ENCODE measurements at regions not wholly inside any gene's neighbourhood (a gene's known extent, or its start where the extent isn't known, plus 50 kb on each side); places are given as distances from the start of the nearest gene placed in this dataset.

DNA sequence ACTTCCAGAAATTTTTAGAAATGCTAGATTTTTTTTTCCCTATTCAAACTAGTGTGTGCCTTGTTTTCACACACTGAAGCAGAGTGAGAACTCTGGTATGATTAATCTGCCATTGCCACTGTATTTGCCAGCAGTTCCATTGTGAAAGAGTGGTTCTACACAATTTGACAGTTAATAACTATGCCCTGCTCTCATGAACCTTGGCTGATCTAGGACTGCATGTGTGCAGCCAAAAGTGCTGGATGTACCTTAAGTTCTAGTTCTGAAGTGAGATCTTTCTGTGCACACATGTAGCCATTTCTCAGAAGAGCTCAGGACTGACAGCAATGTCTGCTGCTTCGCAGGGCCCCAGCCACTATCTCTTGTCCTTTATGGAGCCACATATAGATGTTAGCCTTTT lies 328.2 kb upstream of the SPRY2 start:
- Mint-ChIP-seq H3K9me3 (ENCODE audit: unreplicated experiment) (peaks cover 8% of the 10 kb centered on the region), H3K4me1 (ENCODE audit: insufficient read depth, unreplicated experiment) (no peaks in the 10 kb centered on the region), H3K27me3 (ENCODE audit: insufficient read depth, unreplicated experiment) (no peaks in the 10 kb centered on the region), H3K4me3 (ENCODE audit: unreplicated experiment) (no peak overlapping the region), H3K27ac (ENCODE audit: low read depth, unreplicated experiment) (no peak overlapping the region), H3K36me3 (ENCODE audit: insufficient read depth, unreplicated experiment) (no peaks in the 10 kb centered on the region)
- intact Hi-C loops (cut with micrococcal nuclease), result no loop called here
- DNase-seq (ENCODE audit: unreplicated experiment), result no peak
- CTCF ChIA-PET, result no interaction called here
- TF ChIP-seq, protein P1, sequence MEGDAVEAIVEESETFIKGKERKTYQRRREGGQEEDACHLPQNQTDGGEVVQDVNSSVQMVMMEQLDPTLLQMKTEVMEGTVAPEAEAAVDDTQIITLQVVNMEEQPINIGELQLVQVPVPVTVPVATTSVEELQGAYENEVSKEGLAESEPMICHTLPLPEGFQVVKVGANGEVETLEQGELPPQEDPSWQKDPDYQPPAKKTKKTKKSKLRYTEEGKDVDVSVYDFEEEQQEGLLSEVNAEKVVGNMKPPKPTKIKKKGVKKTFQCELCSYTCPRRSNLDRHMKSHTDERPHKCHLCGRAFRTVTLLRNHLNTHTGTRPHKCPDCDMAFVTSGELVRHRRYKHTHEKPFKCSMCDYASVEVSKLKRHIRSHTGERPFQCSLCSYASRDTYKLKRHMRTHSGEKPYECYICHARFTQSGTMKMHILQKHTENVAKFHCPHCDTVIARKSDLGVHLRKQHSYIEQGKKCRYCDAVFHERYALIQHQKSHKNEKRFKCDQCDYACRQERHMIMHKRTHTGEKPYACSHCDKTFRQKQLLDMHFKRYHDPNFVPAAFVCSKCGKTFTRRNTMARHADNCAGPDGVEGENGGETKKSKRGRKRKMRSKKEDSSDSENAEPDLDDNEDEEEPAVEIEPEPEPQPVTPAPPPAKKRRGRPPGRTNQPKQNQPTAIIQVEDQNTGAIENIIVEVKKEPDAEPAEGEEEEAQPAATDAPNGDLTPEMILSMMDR (IDR thresholded peaks at IDR 0.05; ENCODE audit: unreplicated experiment), result no peak
- POLR2A ChIA-PET, result no interaction called here
- no TSS peak for BruUV-seq (replicated peaks)

DNA sequence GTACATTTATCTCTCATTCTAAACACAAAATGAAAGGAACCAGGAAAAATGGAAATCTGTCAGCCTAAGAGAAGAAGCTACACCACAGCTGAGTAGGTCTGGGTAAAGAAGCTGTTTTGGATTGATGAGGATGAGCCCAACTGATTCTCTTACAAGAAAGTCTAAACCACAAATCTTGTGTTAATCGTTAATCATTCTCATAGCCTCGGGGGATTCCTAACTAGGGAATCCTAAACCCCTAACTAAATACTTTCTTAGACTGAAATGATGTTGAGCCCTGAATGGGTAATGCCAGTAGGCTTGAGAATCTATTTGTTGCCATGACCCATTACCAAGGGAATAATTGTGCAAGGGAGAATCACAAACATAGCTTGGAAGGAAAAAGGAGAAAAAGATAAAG lies 327.5 kb upstream of the SPRY2 start:
- intact Hi-C loops (cut with micrococcal nuclease), result no loop called here
- H3K4me3 Mint-ChIP-seq (ENCODE audit: unreplicated experiment), result no peak overlapping the region
- no peak for DNase-seq (ENCODE audit: unreplicated experiment)
- TF ChIP-seq, protein P1 (IDR thresholded peaks at IDR 0.05; ENCODE audit: unreplicated experiment), result no peak
- peaks cover 8% of the 10 kb centered on the region for H3K9me3 Mint-ChIP-seq (ENCODE audit: unreplicated experiment)
- H3K27me3 Mint-ChIP-seq (ENCODE audit: insufficient read depth, unreplicated experiment), result no peaks in the 10 kb centered on the region
- no TSS peak for BruUV-seq (replicated peaks)
- POLR2A ChIA-PET, result no interaction called here
- no peak overlapping the region for H3K27ac Mint-ChIP-seq (ENCODE audit: low read depth, unreplicated experiment)
- CTCF ChIA-PET, result no interaction called here
- no peaks in the 10 kb centered on the region for H3K4me1 Mint-ChIP-seq (ENCODE audit: insufficient read depth, unreplicated experiment)
- no peaks in the 10 kb centered on the region for H3K36me3 Mint-ChIP-seq (ENCODE audit: insufficient read depth, unreplicated experiment)

DNA sequence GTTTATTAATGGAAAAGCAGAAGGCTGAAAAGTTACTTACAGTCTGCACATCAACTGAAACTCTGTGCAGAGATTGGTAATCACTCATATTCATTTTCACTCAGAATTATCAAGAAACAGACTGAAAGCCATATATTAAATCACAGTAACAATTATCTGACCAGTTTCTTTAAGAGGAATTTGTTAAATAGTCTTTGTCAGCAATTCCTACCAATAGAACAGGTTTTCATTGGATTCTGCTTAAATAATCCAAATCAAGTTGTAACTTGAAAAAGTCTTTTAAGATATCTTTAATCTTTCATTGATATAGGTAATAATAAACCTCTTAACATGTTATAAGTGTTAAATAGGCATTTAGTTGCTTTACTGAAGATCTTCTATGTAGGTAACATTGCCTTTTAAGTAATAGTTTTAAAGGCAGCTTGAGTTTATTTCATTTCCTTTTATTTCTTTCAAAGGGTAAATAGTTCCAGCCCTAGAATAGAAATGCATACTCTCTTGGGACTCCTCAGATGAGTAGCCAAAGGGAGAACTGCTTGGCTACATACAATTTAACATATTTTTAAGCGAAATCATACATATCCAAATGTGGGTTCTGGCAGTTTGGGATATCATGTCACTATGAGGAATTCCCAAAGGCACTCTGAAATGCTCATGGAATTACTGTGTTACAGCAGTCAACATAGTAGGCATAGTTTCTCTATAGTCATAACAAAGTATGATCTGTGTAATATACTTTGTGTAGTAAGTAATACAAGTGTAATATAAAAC lies 326.0 kb upstream of the SPRY2 start:
- Mint-ChIP-seq H3K4me1 (ENCODE audit: insufficient read depth, unreplicated experiment) (no peaks in the 10 kb centered on the region), H3K27ac (ENCODE audit: low read depth, unreplicated experiment) (no peak overlapping the region), H3K9me3 (ENCODE audit: unreplicated experiment) (peaks cover 8% of the 10 kb centered on the region), H3K4me3 (ENCODE audit: unreplicated experiment) (no peak overlapping the region), H3K27me3 (ENCODE audit: insufficient read depth, unreplicated experiment) (no peaks in the 10 kb centered on the region), H3K36me3 (ENCODE audit: insufficient read depth, unreplicated experiment) (no peaks in the 10 kb centered on the region)
- DNase-seq (ENCODE audit: unreplicated experiment), result no peak
- CTCF ChIA-PET, result interaction anchor here (0.6 to 0.8 kb wide), 2 partner anchors 32 to 1045 kb away, joined by 3 read pairs; no protein-coding TSS in a partner anchor
- TF ChIP-seq, protein P1 (IDR thresholded peaks at IDR 0.05; ENCODE audit: unreplicated experiment), result no peak
- POLR2A ChIA-PET, result no interaction called here
- intact Hi-C loops (cut with micrococcal nuclease), result no loop called here
- no TSS peak for BruUV-seq (replicated peaks)

DNA sequence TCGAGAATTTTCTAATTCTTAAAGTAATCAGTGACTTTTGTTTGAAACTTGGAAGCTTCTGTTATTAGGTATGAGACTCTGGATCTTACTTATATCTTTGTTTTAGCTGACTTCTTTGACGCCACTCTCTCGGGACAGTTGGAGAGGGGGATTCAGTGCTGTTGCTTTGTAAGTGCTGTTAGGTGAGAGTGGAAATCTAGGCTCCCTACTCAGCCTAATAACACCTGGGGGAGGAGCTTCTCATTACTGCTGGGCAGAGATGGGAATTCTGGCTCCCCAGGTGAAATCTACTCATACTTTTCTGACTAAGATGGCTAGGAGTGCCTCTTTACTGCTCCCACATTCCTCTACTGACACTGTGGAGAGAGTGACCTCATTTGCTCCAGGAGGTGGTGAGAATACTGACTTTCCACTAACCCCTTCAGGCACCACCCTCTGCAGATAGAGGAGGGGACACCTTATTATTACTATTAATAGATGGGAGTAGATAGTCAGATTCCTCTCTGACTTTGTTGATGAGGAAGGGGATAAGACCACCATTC lies 324.9 kb upstream of the SPRY2 start:
- ChIA-PET CTCF (interaction anchor here (0.5 kb wide), 1 partner anchor 1066 kb away, joined by 3 read pairs; no protein-coding TSS in a partner anchor), POLR2A (no interaction called here)
- no peaks in the 10 kb centered on the region for H3K36me3 Mint-ChIP-seq (ENCODE audit: insufficient read depth, unreplicated experiment)
- no peak for DNase-seq (ENCODE audit: unreplicated experiment)
- H3K4me3 Mint-ChIP-seq (ENCODE audit: unreplicated experiment), result no peak overlapping the region
- H3K27me3 Mint-ChIP-seq (ENCODE audit: insufficient read depth, unreplicated experiment), result no peaks in the 10 kb centered on the region
- no TSS peak for BruUV-seq (replicated peaks)
- intact Hi-C loops (cut with micrococcal nuclease), result no loop called here
- H3K27ac Mint-ChIP-seq (ENCODE audit: low read depth, unreplicated experiment), result no peak overlapping the region
- TF ChIP-seq, protein P1 (IDR thresholded peaks at IDR 0.05; ENCODE audit: unreplicated experiment), result no peak
- H3K4me1 Mint-ChIP-seq (ENCODE audit: insufficient read depth, unreplicated experiment), result no peaks in the 10 kb centered on the region
- H3K9me3 Mint-ChIP-seq (ENCODE audit: unreplicated experiment), result peaks cover 2% of the 10 kb centered on the region
